Fibroblast of gingiva (primary cell): ENCODE measurements at regions not wholly inside any gene's neighbourhood (a gene's known extent, or its start where the extent isn't known, plus 50 kb on each side); places are given as distances from the start of the nearest gene placed in this dataset.
A peak's percentile ranks its signal among the peaks of the same experiment; 100 is the strongest.

ENCODE experiments used
- DNase-seq: peaks from one replicate; pipeline ENCODE4 v3.0.0-alpha.2; 2011; ENCODE audit warnings: low read depth

DNA sequence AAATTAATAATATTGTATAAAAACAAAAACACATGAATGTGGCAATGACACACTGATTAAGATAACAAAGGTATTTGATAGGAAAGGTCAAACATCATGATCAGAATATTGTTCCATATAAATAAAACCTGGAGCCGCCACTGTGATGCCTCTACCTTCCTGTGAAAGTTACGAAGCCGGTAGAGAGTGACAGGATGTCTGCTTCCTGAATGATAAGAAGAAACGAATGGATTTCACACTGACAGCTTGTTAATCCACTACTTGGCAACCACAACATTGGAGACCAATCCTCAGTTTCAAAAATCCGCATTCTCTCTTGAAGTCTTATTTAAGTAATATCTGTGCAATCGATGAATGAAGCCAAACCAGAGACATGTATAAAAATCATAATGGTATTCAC lies 315.1 kb downstream of the HDGFL1 start:
- no peak for DNase-seq

DNA sequence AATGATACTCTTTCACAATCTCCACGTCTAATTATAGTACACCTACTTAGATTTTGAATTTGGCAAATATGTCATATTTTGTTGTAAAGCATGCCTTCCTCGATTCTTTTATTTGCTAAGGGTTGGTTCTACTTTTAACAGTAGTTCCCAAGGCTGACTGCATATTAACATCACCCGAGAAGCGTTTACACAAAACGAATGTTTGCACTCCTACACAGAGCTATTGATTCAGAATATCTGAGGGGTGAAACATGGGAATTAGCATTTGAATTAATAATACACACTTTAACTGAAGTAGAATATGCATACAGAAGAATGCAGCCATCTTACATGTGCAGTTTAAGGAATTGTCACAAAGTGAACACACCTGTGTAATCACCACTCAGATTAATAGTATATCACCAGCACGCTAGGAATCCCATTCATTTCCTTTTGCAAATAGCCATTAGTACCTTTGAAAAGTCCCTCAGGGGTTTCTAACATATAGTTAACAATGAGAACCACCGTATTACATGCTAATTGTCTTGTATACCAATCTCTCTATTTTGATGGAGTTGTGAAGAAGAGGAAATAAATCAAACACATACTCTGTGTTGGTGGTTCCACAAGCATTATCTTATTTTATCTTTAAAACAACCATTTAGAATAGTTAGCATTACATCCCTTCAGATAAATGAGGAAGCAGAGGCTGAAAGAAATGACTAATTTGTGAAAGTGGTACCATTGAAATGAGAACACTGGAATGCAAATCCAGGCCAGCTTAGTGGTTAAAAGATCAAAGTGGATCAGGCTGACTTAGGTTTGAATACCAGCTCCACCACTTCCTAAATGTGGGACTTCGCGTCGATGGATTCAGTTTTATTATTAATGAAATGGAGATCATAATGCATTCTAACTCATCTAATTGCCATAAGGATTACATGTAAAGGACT lies 317.6 kb downstream of the HDGFL1 start:
- no peak for DNase-seq

DNA sequence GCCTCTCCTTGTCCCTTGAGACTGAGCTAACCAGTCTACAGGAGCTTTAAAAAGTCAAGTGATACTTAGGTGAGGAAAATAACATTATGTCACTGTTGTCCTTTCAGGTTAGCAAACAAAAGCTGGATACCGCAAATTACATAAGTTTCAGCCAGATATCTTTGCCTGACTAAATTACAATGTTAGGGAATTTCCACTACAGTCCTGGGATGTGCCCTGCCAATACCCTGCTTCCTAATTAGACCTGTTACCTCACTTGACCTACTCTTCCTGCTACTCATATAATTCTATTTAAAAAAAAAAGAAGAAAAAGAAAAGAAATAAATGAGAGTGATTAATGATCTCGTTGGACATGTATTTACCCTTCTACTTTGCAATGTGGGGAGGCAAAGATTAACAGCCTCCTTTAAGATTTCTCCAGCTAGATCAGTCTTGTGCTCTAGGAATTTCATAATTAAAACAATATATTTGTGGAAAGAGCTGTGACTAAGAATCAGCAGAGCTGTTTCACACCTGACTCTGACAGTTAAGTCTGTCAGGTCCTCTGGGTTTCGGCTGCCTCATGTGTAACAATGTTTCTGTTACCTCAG lies 318.9 kb downstream of the HDGFL1 start:
- DNase-seq: no peak

- no peak for DNase-seq
Observed at GRCh38 chr6:22891934-22892333, 322.6 kb downstream of the HDGFL1 start.

DNA sequence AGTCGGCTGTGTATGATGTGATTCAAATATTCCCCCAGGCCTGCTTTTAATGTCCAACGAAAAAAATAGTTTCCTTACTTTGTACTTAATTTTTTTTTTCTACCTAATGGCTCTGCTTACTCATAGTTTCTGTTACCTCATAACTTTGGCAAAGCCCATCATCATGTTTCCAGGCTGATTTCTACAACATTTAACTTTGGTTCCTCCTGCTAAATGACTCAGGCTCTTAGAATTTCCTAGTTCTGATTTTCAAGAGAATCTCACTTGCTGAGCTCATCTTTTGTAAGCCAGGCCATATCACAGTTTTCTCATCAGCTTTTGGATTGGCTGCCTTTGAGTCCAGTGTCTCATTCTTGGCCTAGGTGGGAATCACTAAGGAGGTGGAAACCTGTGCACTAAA lies 323.1 kb downstream of the HDGFL1 start:
- peak; percentile 94 for DNase-seq

GRCh38 chr6:22896696-22897095 lies 327.3 kb downstream of the HDGFL1 start:
- no peak for DNase-seq

GRCh38 chr6:22899426-22899825 lies 330.1 kb downstream of the HDGFL1 start:
- peak; percentile 15 for DNase-seq

- no peak for DNase-seq
Observed at GRCh38 chr6:22903826-22904225, 334.5 kb downstream of the HDGFL1 start.

- no peak for DNase-seq
Observed at GRCh38 chr6:22904431-22904830, 335.1 kb downstream of the HDGFL1 start.

GRCh38 chr6:22906091-22906549 lies 336.8 kb downstream of the HDGFL1 start:
- peak; percentile 24 for DNase-seq

- no peak for DNase-seq
Observed at GRCh38 chr6:22907085-22907484, 337.7 kb downstream of the HDGFL1 start.

- no peak for DNase-seq
Observed at GRCh38 chr6:22910370-22910769, 341.0 kb downstream of the HDGFL1 start.

GRCh38 chr6:22913612-22914011 lies 344.2 kb downstream of the HDGFL1 start:
- DNase-seq: no peak

GRCh38 chr6:22917344-22917743 lies 348.0 kb downstream of the HDGFL1 start:
- DNase-seq: peak; percentile 38

DNA sequence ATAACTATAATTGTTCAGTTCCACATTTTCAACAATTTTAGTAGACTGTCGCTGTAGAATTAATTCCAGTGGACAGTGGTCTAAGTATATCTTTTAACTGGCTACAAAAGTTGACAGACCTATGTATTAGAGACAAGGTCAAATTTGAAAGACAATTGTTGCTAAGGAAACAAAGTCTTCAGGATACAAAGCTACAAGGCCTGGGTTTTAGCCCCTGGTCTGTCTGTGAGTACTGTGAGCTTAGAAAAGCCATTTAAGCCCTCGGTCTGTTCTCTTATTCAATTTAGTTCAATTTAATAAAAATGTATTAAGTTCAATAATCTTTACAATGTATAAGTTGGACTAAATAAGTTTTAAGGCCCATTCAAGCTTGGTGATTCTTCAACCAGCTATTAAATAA lies 352.5 kb downstream of the HDGFL1 start:
- no peak for DNase-seq

- DNase-seq: no peak
Observed at GRCh38 chr6:22925304-22925835, 356.0 kb downstream of the HDGFL1 start.

- DNase-seq: no peak
Observed at GRCh38 chr6:22925920-22926789, 356.8 kb downstream of the HDGFL1 start.

DNA sequence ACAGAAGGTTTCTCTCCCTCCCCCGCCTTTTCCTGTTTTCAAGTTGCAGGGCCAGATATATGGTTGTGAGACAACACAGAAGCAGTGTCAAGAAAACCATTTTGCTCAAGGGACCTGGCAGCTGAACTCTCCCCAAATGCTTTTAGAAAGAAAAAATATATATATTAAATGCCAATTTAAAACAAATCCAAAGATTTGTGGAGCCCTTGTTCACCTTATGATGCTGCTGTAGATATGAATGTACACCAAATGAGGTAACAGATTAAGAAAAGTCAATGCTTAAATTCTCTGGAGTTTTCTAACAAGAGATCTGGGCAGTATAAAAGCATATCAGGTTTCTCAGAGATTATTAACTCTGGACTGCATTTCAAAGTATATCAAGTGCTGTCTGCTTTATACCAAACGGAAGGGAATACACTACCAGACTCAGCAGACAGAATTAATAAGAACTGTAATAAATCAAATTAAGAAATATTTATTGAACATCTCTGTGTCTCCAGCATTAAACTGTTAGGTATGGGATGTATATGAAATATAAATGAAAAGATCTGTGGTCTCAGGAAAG lies 357.5 kb downstream of the HDGFL1 start:
- no peak for DNase-seq

DNA sequence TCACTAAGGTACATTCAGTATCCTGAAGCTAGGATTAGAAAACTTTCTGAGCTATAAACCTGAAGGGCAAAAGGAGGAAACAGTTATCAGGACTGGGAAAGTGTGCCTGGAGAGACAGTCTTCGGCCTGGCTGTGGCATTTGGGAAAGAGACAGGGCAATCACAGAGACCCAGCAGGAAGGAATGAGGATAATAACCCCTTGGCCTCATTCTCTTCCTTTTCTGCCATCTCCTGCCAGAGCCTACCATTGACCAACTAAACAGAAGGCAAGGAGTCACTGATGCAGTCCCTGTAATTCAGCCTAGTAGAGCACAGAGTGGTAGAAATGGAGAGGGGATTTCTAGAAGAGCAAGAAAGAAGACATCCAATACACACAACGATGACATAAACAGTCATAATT lies 359.4 kb downstream of the HDGFL1 start:
- DNase-seq: no peak

GRCh38 chr6:22929311-22929985 lies 360.1 kb downstream of the HDGFL1 start:
- peak; percentile 5 for DNase-seq

GRCh38 chr6:22940581-22941290 lies 371.4 kb downstream of the HDGFL1 start:
- peak; percentile 75 for DNase-seq
